CD4-positive, alpha-beta T cell treated with Interleukin-10 for 1 hour (primary cell): ENCODE measurements at regions not wholly inside any gene's neighbourhood (a gene's known extent, or its start where the extent isn't known, plus 50 kb on each side); places are given as distances from the start of the nearest gene placed in this dataset.

Experiments
- DNase-seq: peaks from one replicate; pipeline ENCODE4 v3.0.0-alpha.2; 2020

GRCh38 chr2:238793801-238794449, 54.0 kb upstream of the TWIST2 start:
- DNase-seq: no peak

- DNase-seq: no peak
Observed at GRCh38 chr2:238796223-238796885, 51.5 kb upstream of the TWIST2 start.

- DNase-seq: no peak
Observed at GRCh38 chr2:238797537-238797936, 50.3 kb upstream of the TWIST2 start.
